HL-60 (cell line): ENCODE measurements at regions not wholly inside any gene's neighbourhood (a gene's known extent, or its start where the extent isn't known, plus 50 kb on each side); places are given as distances from the start of the nearest gene placed in this dataset.

Source experiments
- DNase-seq, 2 experiments: peaks; one replicate each; pipeline ENCODE4 v3.0.0-alpha.2; 2010 to 2020; ENCODE audit warnings: low read depth in 1 of 2, low spot score in 1 of 2
- H3K27ac ChIP-seq: fragments of 250-450 bp; sonication (Bioruptor Pico); replicated peaks from 2 replicates; pipeline ENCODE4 v1.5.1; 2020; ENCODE audit warnings: mild to moderate bottlenecking, moderate library complexity
- H3K27me3 ChIP-seq: fragments of 250-450 bp; sonication (Bioruptor Pico); 2 replicates; pipeline ENCODE4 v1.5.1; 2021; ENCODE audit warnings: mild to moderate bottlenecking, moderate library complexity; ENCODE audit not compliant: insufficient read depth, poor library complexity, severe bottlenecking
- H3K4me3 ChIP-seq: replicated peaks from 2 replicates; pipeline ENCODE4 v1.5.1; 2011; ENCODE audit warnings: mild to moderate bottlenecking, control low read depth, low read length; ENCODE audit not compliant: insufficient read depth
- GABPA ChIP-seq: IDR thresholded peaks from 2 replicates; pipeline ENCODE4 v1.6.1; 2012; ENCODE audit warnings: low read depth
- POLR2AphosphoS5 ChIP-seq: IDR thresholded peaks from 2 replicates; pipeline ENCODE4 v1.6.1; 2012; ENCODE audit warnings: low read depth
- REST ChIP-seq: IDR thresholded peaks from 2 replicates; pipeline ENCODE4 v1.6.1; 2012; ENCODE audit warnings: low read depth; ENCODE audit not compliant: insufficient replicate concordance
- SPI1 ChIP-seq: IDR thresholded peaks from 2 replicates; pipeline ENCODE4 v1.6.1; 2012; ENCODE audit warnings: low read depth, mild to moderate bottlenecking, borderline replicate concordance
- TF ChIP-seq, protein P1 (sequence below): IDR thresholded peaks from one replicate; pipeline ENCODE4 v1.5.1; 2011; ENCODE audit warnings: low read length, control low read depth, inconsistent platforms; ENCODE audit not compliant: insufficient read depth

- Histone ChIP-seq H3K4me3 (no peak overlapping the region), H3K27me3 (no peaks in the 10 kb centered on the region), H3K27ac (no peak overlapping the region)
- TF ChIP-seq POLR2AphosphoS5 (no peak), SPI1 (no peak), REST (no peak), GABPA (no peak)
- TF ChIP-seq, protein P1, sequence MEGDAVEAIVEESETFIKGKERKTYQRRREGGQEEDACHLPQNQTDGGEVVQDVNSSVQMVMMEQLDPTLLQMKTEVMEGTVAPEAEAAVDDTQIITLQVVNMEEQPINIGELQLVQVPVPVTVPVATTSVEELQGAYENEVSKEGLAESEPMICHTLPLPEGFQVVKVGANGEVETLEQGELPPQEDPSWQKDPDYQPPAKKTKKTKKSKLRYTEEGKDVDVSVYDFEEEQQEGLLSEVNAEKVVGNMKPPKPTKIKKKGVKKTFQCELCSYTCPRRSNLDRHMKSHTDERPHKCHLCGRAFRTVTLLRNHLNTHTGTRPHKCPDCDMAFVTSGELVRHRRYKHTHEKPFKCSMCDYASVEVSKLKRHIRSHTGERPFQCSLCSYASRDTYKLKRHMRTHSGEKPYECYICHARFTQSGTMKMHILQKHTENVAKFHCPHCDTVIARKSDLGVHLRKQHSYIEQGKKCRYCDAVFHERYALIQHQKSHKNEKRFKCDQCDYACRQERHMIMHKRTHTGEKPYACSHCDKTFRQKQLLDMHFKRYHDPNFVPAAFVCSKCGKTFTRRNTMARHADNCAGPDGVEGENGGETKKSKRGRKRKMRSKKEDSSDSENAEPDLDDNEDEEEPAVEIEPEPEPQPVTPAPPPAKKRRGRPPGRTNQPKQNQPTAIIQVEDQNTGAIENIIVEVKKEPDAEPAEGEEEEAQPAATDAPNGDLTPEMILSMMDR = no peak
- DNase-seq = no peak
These were observed 521.1 kb downstream of the ADGRL2 start for GRCh38 chr1:82321794-82322193.

- H3K27me3 ChIP-seq = no peaks in the 10 kb centered on the region
- no peak overlapping the region for H3K27ac ChIP-seq
- no peak for DNase-seq
- no peak for TF ChIP-seq SPI1
- TF ChIP-seq, protein P1 = no peak
- H3K4me3 ChIP-seq = no peak overlapping the region
These were observed 518.8 kb downstream of the ADGRL2 start for GRCh38 chr1:82319546-82319945.

- Histone ChIP-seq H3K27me3 (no peaks in the 10 kb centered on the region), H3K27ac (no peak overlapping the region), H3K4me3 (no peak overlapping the region)
- no peak for DNase-seq
- TF ChIP-seq POLR2AphosphoS5 (no peak), SPI1 (no peak), GABPA (no peak), REST (no peak)
- TF ChIP-seq, protein P1 = no peak
These were observed 518.2 kb downstream of the ADGRL2 start for GRCh38 chr1:82318921-82319320.

DNA sequence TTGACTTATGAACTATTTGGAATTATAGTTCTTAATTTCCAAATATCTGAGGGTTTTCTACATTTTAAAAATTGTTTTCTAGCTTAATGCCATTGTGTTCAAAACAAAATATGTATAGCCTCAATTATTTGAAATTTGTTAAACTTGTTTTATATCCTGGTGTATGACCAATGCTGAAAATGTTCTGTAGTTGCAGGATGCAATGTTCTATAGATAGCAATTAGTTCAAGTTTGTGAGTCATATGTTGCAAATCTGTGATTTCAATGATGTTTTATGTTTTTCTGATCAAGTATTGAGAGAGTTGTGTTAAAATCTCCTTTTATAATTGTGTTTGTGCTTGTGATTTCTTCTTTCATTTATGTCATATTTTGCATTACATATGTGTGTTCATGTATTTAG, 517.5 kb downstream of the ADGRL2 start:
- no peak for DNase-seq
- H3K27ac ChIP-seq = no peak overlapping the region
- H3K4me3 ChIP-seq = no peak overlapping the region
- TF ChIP-seq, protein P1 = no peak
- TF ChIP-seq REST (no peak), SPI1 (no peak), GABPA (no peak), POLR2AphosphoS5 (no peak)
- H3K27me3 ChIP-seq = no peaks in the 10 kb centered on the region
